HG03095 (cell line): ENCODE measurements at regions not wholly inside any gene's neighbourhood (a gene's known extent, or its start where the extent isn't known, plus 50 kb on each side); places are given as distances from the start of the nearest gene placed in this dataset.
"Not testable (repeated sequence)": the region's sequence is repeated elsewhere in the genome, so short reads cannot be mapped to it uniquely, and the experiment has no call there.

Experiments used
- ATAC-seq: cut with Tn5 transposase; IDR thresholded peaks from one replicate; pipeline ENCODE4 v1.9.1; 2021; ENCODE audit warnings: moderate library complexity; ENCODE audit not compliant: unreplicated experiment

GRCh38 chr18:59057493-59057795 lies 82.2 kb upstream of the SEC11C start:
- no peak for ATAC-seq

- no peak for ATAC-seq
Measured at GRCh38 chr18:59057969-59058368, 81.7 kb upstream of the SEC11C start.

- no peak for ATAC-seq
Measured at GRCh38 chr18:59059140-59059539, 80.5 kb upstream of the SEC11C start.

- ATAC-seq, result no peak
Measured at GRCh38 chr18:59060551-59060950, 79.1 kb upstream of the SEC11C start.

GRCh38 chr18:59061914-59062642 lies 77.6 kb upstream of the SEC11C start:
- no peak for ATAC-seq

- no peak for ATAC-seq
Measured at GRCh38 chr18:59062643-59063006, 77.1 kb upstream of the SEC11C start.

- ATAC-seq, result no peak
Measured at GRCh38 chr18:59063300-59063906, 76.3 kb upstream of the SEC11C start.

- no peak for ATAC-seq
Measured at GRCh38 chr18:59063912-59064311, 75.8 kb upstream of the SEC11C start.

- no peak for ATAC-seq
Measured at GRCh38 chr18:59065684-59066083, 74.0 kb upstream of the SEC11C start.

- ATAC-seq, result no peak
Measured at GRCh38 chr18:59067873-59068272, 71.8 kb upstream of the SEC11C start.

GRCh38 chr18:59068276-59069071 lies 71.2 kb upstream of the SEC11C start:
- ATAC-seq, result no peak

- peak; percentile 56 for ATAC-seq
Measured at GRCh38 chr18:59070181-59070912, 69.3 kb upstream of the SEC11C start.

GRCh38 chr18:59072727-59073421 lies 66.8 kb upstream of the SEC11C start:
- ATAC-seq, result no peak

- ATAC-seq, result no peak
Measured at GRCh38 chr18:59075923-59076322, 63.8 kb upstream of the SEC11C start.

GRCh38 chr18:59079264-59079663 lies 60.4 kb upstream of the SEC11C start:
- no peak for ATAC-seq

- not testable (repeated sequence) for ATAC-seq
Measured at GRCh38 chr18:59079687-59080501, 59.8 kb upstream of the SEC11C start.

- ATAC-seq, result no peak
Measured at GRCh38 chr18:59083136-59083818, 56.4 kb upstream of the SEC11C start.

GRCh38 chr18:59085126-59085794 lies 54.4 kb upstream of the SEC11C start:
- peak; percentile 44 for ATAC-seq

- ATAC-seq, result no peak
Measured at GRCh38 chr18:59085797-59086196, 53.9 kb upstream of the SEC11C start.
